Retinal pigment epithelial cell (primary cell): ENCODE measurements at regions not wholly inside any gene's neighbourhood (a gene's known extent, or its start where the extent isn't known, plus 50 kb on each side); places are given as distances from the start of the nearest gene placed in this dataset.

Experiments used
- DNase-seq: peaks from one replicate; pipeline ENCODE4 v3.0.0-alpha.2; 2010; ENCODE audit warnings: low read depth
- H3K4me3 ChIP-seq: 2 replicates; pipeline ENCODE4 v1.5.1; 2011; ENCODE audit warnings: mild to moderate bottlenecking, low read length, control low read depth, moderate library complexity
- TF ChIP-seq, protein P1 (sequence below): conservative IDR thresholded peaks from 2 replicates; pipeline ENCODE4 v1.5.1; 2011; ENCODE audit warnings: low read depth, low read length, control low read depth, inconsistent platforms

DNA sequence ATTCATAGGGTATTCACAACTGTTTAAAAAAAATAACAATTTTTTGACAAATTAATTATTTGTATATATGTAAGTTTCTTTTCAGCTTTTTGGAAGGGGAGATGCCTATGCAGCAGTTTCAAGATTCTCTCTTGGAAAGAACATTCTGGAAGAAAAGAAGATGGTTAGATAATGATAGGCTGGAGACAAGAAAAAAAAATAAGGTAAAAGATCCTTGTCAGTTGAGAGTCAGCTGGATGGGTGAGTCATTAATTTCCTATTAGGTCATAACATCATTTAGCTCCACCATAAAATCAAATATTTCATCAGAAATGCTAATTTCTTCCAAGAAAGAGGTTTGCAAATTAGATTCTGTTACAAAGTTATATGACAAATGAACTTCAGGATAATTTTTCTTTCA lies 880.4 kb downstream of the EPHA7 start:
- TF ChIP-seq, protein P1, sequence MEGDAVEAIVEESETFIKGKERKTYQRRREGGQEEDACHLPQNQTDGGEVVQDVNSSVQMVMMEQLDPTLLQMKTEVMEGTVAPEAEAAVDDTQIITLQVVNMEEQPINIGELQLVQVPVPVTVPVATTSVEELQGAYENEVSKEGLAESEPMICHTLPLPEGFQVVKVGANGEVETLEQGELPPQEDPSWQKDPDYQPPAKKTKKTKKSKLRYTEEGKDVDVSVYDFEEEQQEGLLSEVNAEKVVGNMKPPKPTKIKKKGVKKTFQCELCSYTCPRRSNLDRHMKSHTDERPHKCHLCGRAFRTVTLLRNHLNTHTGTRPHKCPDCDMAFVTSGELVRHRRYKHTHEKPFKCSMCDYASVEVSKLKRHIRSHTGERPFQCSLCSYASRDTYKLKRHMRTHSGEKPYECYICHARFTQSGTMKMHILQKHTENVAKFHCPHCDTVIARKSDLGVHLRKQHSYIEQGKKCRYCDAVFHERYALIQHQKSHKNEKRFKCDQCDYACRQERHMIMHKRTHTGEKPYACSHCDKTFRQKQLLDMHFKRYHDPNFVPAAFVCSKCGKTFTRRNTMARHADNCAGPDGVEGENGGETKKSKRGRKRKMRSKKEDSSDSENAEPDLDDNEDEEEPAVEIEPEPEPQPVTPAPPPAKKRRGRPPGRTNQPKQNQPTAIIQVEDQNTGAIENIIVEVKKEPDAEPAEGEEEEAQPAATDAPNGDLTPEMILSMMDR = no peak
- no peak for DNase-seq
- H3K4me3 ChIP-seq = no peak overlapping the region

DNA sequence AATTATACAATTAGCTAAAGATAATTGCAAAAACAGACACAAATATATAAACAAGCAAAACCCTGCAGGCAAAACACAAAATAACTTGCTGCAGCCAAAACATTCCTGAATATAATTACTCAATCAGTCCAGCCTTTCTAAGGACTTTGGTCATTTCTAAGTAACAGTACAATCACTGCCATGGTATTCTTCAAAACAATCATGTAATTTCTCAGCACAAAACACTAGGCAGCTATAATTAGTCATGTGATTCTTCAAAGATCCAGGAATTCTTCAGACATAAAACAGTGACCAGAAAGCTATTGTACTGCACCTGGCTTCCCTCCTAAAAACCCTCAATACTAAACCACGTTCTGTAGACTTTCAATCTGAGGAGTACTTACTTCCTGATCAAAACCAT lies 881.1 kb downstream of the EPHA7 start:
- H3K4me3 ChIP-seq = no peak overlapping the region
- peak; percentile 54 for DNase-seq
- TF ChIP-seq, protein P1 = no peak

DNA sequence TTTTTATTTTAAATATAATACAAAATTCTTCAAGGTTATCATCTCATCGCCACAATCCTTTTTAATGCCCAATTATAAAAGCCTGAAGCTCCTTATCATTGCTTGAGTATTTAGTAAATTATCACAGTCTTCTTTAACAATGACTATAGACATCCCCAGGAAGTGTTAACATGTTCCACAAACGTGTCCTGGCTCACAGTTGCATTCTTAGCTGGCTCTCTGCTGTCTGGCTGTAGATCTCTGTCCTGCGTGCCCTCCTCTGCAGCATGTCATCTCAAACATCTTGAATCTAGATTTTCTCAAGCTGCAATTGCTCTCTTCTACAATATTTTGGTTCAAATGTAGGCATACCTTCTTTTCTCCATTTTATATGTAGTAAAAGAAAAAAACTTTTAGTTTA lies 885.2 kb downstream of the EPHA7 start:
- no peak overlapping the region for H3K4me3 ChIP-seq
- DNase-seq = no peak
- TF ChIP-seq, protein P1 = no peak

DNA sequence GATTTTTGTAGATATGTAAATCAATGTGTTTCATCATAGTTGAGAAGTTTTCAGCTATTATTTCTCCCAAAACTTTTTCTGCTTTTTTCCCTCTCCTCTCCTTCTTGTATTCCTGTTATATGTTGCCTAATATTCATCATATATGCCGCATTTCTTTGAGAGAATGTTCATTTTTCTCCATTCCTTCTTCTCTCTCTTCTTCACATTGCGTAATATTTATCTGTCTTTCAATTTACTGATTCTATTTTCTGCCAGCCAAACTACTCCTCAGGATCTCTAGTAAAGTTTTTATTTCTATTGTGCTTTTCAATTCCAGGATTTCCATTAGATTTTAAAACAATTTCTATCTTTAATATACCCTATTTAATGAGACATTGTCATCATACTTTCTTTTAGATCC lies 896.8 kb downstream of the EPHA7 start:
- TF ChIP-seq, protein P1 = no peak
- no peak for DNase-seq

DNA sequence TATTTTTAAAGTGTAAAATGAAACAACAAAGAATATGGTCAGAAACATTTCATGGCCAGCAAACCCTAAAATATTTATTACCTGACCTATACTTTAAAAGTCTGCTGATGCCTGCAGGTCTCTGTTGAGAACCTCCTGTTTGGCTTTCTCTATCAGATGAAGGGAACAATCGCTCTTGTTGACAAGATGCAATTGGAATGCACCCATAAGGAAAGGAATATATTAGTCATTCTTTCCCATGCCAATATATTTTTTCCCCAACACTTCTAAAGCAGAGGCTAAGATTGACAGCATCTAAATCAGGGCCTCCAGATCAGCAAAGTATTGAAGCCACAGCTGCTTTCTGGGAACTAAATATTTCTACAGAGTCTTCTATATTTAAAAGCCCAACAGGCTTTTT lies 897.8 kb downstream of the EPHA7 start:
- no peak for DNase-seq
- TF ChIP-seq, protein P1 = no peak
- no peak overlapping the region for H3K4me3 ChIP-seq

More for the DNA sequence above, 896.8 kb downstream of the EPHA7 start:
- H3K4me3 ChIP-seq = no peak overlapping the region

DNA sequence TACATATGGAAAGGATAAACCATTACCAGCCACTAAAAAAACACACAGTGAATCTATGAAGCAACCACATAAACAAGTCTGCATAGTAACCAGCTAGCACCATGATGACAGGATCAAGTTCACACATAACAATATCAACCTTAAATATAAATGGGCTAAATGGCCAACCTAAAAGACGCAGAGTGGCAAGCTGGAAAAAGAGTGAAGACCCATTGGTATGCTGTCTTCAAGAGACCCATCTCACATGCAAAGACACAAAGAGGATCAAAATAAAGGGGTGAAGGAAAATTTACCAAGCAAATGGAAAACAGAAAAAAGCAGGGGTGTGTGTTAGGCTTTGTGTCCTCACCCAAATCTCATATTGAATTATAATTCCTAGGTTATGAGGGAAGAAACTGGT lies 909.2 kb downstream of the EPHA7 start:
- H3K4me3 ChIP-seq = no peak overlapping the region
- TF ChIP-seq, protein P1 = no peak

DNA sequence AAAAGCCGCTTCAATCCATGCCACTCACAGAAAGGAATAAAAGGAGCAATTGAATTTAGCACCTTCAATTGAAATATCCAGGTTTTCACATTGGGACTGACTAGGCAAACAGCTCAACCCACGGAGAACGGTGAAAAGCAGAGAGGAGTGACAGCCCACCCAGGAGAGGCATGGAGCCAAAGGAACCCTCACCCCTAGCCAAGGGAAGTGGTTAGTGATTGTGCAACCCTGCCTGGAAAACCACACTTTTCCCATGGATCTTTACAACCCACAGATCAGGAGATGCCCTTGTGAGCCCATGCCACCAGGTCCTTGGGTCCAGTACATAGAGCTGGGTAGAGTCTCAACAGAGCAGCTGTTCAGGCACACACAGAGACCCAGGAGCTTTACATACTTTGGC lies 911.8 kb downstream of the EPHA7 start:
- no peak for DNase-seq
- no peak overlapping the region for H3K4me3 ChIP-seq
- TF ChIP-seq, protein P1 = no peak

More for the DNA sequence above, 909.2 kb downstream of the EPHA7 start:
- no peak for DNase-seq
